Ishikawa (cell line): ENCODE measurements at regions not wholly inside any gene's neighbourhood (a gene's known extent, or its start where the extent isn't known, plus 50 kb on each side); places are given as distances from the start of the nearest gene placed in this dataset.

Source experiments
- CEBPB ChIP-seq: IDR thresholded peaks from 2 replicates; pipeline ENCODE4 v1.6.1; 2012
- CREB1 ChIP-seq: IDR thresholded peaks from 2 replicates; pipeline ENCODE4 v1.6.1; 2012; ENCODE audit warnings: low read depth
- EGR1 ChIP-seq: IDR thresholded peaks from 2 replicates; pipeline ENCODE4 v1.6.1; 2012
- EP300 ChIP-seq: IDR thresholded peaks from 2 replicates; pipeline ENCODE4 v1.6.1; 2012; ENCODE audit warnings: borderline replicate concordance
- FOXM1 ChIP-seq: IDR thresholded peaks from 2 replicates; pipeline ENCODE4 v1.6.1; 2012; ENCODE audit warnings: low read depth, borderline replicate concordance
- MAX ChIP-seq: IDR thresholded peaks from 2 replicates; pipeline ENCODE4 v1.6.1; 2012
- NFIC ChIP-seq: IDR thresholded peaks from 2 replicates; pipeline ENCODE4 v1.6.1; 2012
- RAD21 ChIP-seq: IDR thresholded peaks from 2 replicates; pipeline ENCODE4 v1.6.1; 2012; ENCODE audit warnings: low read depth
- REST ChIP-seq: IDR thresholded peaks from 2 replicates; pipeline ENCODE4 v1.6.1; 2012; ENCODE audit warnings: low read depth, mild to moderate bottlenecking
- TAF1 ChIP-seq: IDR thresholded peaks from 2 replicates; pipeline ENCODE4 v1.6.1; 2012; ENCODE audit warnings: low read depth, mild to moderate bottlenecking
- TCF12 ChIP-seq: IDR thresholded peaks from 2 replicates; pipeline ENCODE4 v1.6.1; 2012; ENCODE audit warnings: low read depth
- TEAD4 ChIP-seq: IDR thresholded peaks from 2 replicates; pipeline ENCODE4 v1.6.1; 2012
- USF1 ChIP-seq: IDR thresholded peaks from 2 replicates; pipeline ENCODE4 v1.6.1; 2012
- YY1 ChIP-seq: IDR thresholded peaks from 2 replicates; pipeline ENCODE4 v1.6.1; 2012; ENCODE audit warnings: low read depth
- ZBTB7A ChIP-seq: IDR thresholded peaks from 2 replicates; pipeline ENCODE4 v1.6.1; 2012; ENCODE audit warnings: low read depth

DNA sequence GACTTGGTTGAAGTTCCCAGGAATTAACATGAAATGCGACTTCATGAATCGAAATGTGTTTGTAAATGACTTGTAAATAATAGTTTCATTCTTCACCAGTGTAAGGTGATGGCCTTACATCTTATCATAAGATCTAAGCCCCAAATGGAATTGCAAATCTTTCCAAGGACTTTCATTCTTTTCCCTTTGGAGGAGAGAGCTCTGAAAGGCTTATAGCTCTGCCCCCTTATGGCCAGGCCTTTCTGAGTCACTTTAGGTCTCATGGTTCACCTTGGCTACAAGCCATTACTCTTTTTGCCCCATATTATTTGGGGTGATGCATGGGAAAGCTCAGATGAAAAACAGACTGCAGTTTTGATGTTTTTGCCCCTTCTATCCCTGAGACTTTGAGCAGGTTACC lies 209.1 kb upstream of the BMP2 start:
- TF ChIP-seq EP300 (no peak), TCF12 (no peak), YY1 (no peak), USF1 (no peak), NFIC (no peak), TAF1 (no peak), FOXM1 (no peak), ZBTB7A (no peak), MAX (no peak), EGR1 (no peak), CEBPB (no peak)

DNA sequence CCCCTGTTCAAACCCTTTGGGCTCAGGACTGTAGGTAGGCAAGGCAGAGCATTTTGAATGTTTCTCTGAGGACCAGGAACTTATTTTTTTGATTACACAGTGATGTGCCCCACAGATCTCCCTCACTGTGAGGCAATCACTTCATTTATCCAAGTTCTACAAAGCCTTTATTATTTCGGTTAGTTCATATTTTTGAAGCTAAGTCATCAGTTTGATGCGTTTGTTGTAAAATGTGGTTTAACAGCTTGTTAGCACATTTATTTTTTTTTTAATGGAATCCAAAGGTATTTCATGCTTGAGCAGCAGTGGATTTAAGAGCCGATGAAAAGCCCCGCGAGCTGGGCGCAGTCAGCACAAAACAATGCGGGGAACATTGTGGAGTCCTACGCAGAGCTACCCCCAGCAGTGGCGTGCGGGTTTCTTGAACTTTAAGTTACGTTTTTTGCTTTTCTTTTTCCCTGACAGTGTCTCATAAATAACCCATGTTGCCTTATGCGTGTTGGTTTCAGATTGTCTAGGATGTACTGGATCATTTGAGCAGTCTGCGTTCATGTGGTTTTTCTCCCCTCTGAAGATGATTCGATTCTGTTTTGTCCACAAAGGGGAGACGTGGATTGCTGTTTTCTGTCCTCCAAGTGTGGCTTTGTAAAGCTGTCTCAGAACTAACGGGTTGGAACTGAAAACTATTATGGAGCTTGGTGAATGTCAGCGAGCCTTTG lies 233.6 kb upstream of the BMP2 start:
- TF ChIP-seq EGR1 = no peak
- no peak for TF ChIP-seq USF1
- no peak for TF ChIP-seq YY1
- TF ChIP-seq TEAD4 = no peak
- no peak for TF ChIP-seq NFIC
- TF ChIP-seq TCF12 = no peak
- no peak for TF ChIP-seq RAD21
- TF ChIP-seq EP300 = no peak
- no peak for TF ChIP-seq TAF1
- TF ChIP-seq FOXM1 = no peak
- no peak for TF ChIP-seq ZBTB7A
- no peak for TF ChIP-seq CREB1
- no peak for TF ChIP-seq REST
- no peak for TF ChIP-seq MAX
- TF ChIP-seq CEBPB = no peak

- TF ChIP-seq EP300 (no peak), NFIC (no peak), TAF1 (no peak), REST (no peak), CREB1 (no peak), FOXM1 (no peak)
Measured at GRCh38 chr20:6533351-6533750, 234.1 kb upstream of the BMP2 start.

- TF ChIP-seq CREB1 (no peak), ZBTB7A (no peak), FOXM1 (no peak), RAD21 (no peak), USF1 (no peak)
Measured at GRCh38 chr20:6530779-6531315, 236.6 kb upstream of the BMP2 start.

DNA sequence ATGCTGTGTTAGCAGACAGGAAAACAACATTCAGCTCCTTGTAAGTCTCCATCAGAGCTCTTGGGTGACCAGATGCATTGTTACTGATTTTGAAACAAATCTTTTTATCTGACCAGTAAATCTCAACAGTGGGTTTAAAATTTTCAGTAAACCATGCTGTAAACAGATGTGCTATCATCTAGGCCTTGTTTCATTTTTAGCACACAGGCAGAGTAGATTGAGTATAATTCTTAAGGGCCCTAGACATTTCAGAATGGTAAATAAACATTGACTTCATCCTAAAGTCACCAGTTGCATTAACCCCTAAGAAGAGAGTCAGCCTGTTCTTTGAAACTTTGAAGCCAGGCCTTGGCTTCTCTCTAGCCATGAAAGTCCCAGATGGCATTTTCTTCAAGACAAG lies 237.2 kb upstream of the BMP2 start:
- no peak for TF ChIP-seq MAX
- TF ChIP-seq CEBPB = no peak
- TF ChIP-seq TEAD4 = no peak
- TF ChIP-seq REST = no peak
